Keratinocyte (primary cell): ENCODE measurements at regions not wholly inside any gene's neighbourhood (a gene's known extent, or its start where the extent isn't known, plus 50 kb on each side); places are given as distances from the start of the nearest gene placed in this dataset.

ENCODE experiments used
- DNase-seq: peaks from one replicate; pipeline ENCODE4 v3.0.0-alpha.2; 2011; ENCODE audit warnings: low read depth, missing footprints, low spot score
- FAIRE-seq: peaks from 2 replicates; lab custom pipeline; 2011; peaks lifted over from hg19 to GRCh38; lab: Jason Lieb, UNC
- H2AFZ ChIP-seq: 2 replicates; pipeline ENCODE4 v1.6.0; 2012; ENCODE audit warnings: low read length, control low read depth, inconsistent platforms; ENCODE audit not compliant: control insufficient read depth
- H3K27ac ChIP-seq: 2 replicates; pipeline ENCODE4 v1.5.1; 2011; ENCODE audit warnings: low read length; ENCODE audit not compliant: control insufficient read depth, insufficient read depth
- H3K27me3 ChIP-seq: 3 replicates; pipeline ENCODE4 v1.6.0; 2011; ENCODE audit warnings: low read length; ENCODE audit not compliant: control insufficient read depth, insufficient read depth; ENCODE audit errors: extremely low read depth
- H3K36me3 ChIP-seq, 2 experiments: 2 replicates in 1 of 2; 3 replicates in 1 of 2; pipeline ENCODE4 v1.5.1; 2011; ENCODE audit warnings: low read length in 2 of 2, mild to moderate bottlenecking in 1 of 2; ENCODE audit not compliant: control insufficient read depth in 2 of 2, insufficient read depth in 2 of 2; ENCODE audit errors: extremely low read depth in 1 of 2
- H3K4me1 ChIP-seq: 3 replicates; pipeline ENCODE4 v1.5.1; 2011; ENCODE audit warnings: low read length; ENCODE audit not compliant: control insufficient read depth, insufficient read depth; ENCODE audit errors: extremely low read depth
- H3K4me2 ChIP-seq: 3 replicates; pipeline ENCODE4 v1.6.0; 2011; ENCODE audit warnings: low read depth, low read length; ENCODE audit not compliant: control insufficient read depth, insufficient read depth; ENCODE audit errors: extremely low read depth
- H3K4me3 ChIP-seq, 3 experiments: fragments of 200-600 bp in 1 of 3; sonication (generic) in 1 of 3; 2 replicates in 2 of 3; 3 replicates in 1 of 3; pipeline ENCODE4 v1.5.1; 2011 to 2016; ENCODE audit warnings: low read length in 3 of 3, mild to moderate bottlenecking in 3 of 3, control low read depth in 2 of 3, inconsistent platforms in 1 of 3, low read depth in 1 of 3, mixed read lengths in 1 of 3, mixed run types in 1 of 3, moderate library complexity in 1 of 3; ENCODE audit not compliant: control insufficient read depth in 2 of 3, insufficient read depth in 2 of 3; ENCODE audit errors: extremely low read depth in 1 of 3
- H3K79me2 ChIP-seq: 2 replicates; pipeline ENCODE4 v1.6.0; 2012; ENCODE audit warnings: low read length; ENCODE audit not compliant: control insufficient read depth, insufficient read depth
- H3K9ac ChIP-seq: 3 replicates; pipeline ENCODE4 v1.6.0; 2011; ENCODE audit warnings: low read length; ENCODE audit not compliant: control insufficient read depth, insufficient read depth; ENCODE audit errors: extremely low read depth
- H3K9me1 ChIP-seq: 3 replicates; pipeline ENCODE4 v1.6.0; 2011; ENCODE audit warnings: low read length; ENCODE audit not compliant: control insufficient read depth, insufficient read depth; ENCODE audit errors: extremely low read depth
- H3K9me3 ChIP-seq: 2 replicates; pipeline ENCODE4 v1.5.1; 2012; ENCODE audit warnings: low read depth, low read length; ENCODE audit not compliant: control insufficient read depth
- H4K20me1 ChIP-seq: 3 replicates; pipeline ENCODE4 v1.6.0; 2011; ENCODE audit warnings: low read length; ENCODE audit not compliant: control insufficient read depth, insufficient read depth; ENCODE audit errors: extremely low read depth
- CTCF ChIP-seq, 3 experiments: IDR thresholded peaks in 1 of 3; conservative IDR thresholded peaks in 1 of 3; optimal IDR thresholded peaks in 1 of 3; 2 replicates in 2 of 3; 3 replicates in 1 of 3; pipeline versions ENCODE3 to v1.5.1; 2011; ENCODE audit warnings: low read length in 3 of 3, mild to moderate bottlenecking in 3 of 3, moderate library complexity in 2 of 3, control low read depth in 1 of 3, inconsistent platforms in 1 of 3; ENCODE audit not compliant: insufficient read depth in 2 of 3; ENCODE audit errors: extremely low read depth in 1 of 3
- EZH2 ChIP-seq: IDR thresholded peaks from one replicate; pipeline ENCODE4 v1.6.1; 2012; ENCODE audit warnings: inconsistent platforms, mild to moderate bottlenecking, low read length, moderate library complexity
- dilution Hi-C: fragments of 300-500 bp; cut with MboI; formaldehyde crosslinking; loops from one replicate; pipeline ENCODE4 v1.7.0; 2020; ENCODE audit warnings: low sequenced_read_pairs; ENCODE audit not compliant: extremely low pct_ligation_motif_present

- no peaks in the 10 kb centered on the region for H4K20me1 ChIP-seq
- no peaks in the 10 kb centered on the region for H3K79me2 ChIP-seq
- H3K36me3 ChIP-seq = no peaks in the 10 kb centered on the region
- no peak overlapping the region for H3K27ac ChIP-seq
- H3K9me1 ChIP-seq = no peaks in the 10 kb centered on the region
- H3K4me1 ChIP-seq = no peaks in the 10 kb centered on the region
- no peak for DNase-seq
- TF ChIP-seq CTCF (optimal IDR thresholded peaks at IDR 0.05 in 1 of 3, IDR thresholded peaks at IDR 0.05 in 1 of 3, conservative IDR thresholded peaks at IDR 0.05 in 1 of 3; ENCODE audit: extremely low read depth in 1 of 3, insufficient read depth in 2 of 3, low read length in 3 of 3) (no peak), EZH2 (no peak)
- dilution Hi-C loops = no loop called here
- no peaks in the 10 kb centered on the region for H3K27me3 ChIP-seq
- FAIRE-seq = no peak
- no peak overlapping the region for H2AFZ ChIP-seq
- H3K4me3 ChIP-seq = no peak overlapping the region
- H3K9me3 ChIP-seq = no peaks in the 10 kb centered on the region
- H3K9ac ChIP-seq = no peak overlapping the region
- no peak overlapping the region for H3K4me2 ChIP-seq
These were observed 1725.5 kb downstream of the GRIK2 start for GRCh38 chr6:103119056-103119455.

- no peak for FAIRE-seq
- TF ChIP-seq CTCF (optimal IDR thresholded peaks at IDR 0.05 in 1 of 3, IDR thresholded peaks at IDR 0.05 in 1 of 3, conservative IDR thresholded peaks at IDR 0.05 in 1 of 3; ENCODE audit: extremely low read depth in 1 of 3, insufficient read depth in 2 of 3, low read length in 3 of 3) (no peak), EZH2 (no peak)
- no peak overlapping the region for H3K9ac ChIP-seq
These were observed 1721.1 kb downstream of the GRIK2 start for GRCh38 chr6:103114582-103114981.

More at GRCh38 chr6:103114582-103114981, 1721.1 kb downstream of the GRIK2 start:
- H3K9me1 ChIP-seq = no peaks in the 10 kb centered on the region
- H3K9me3 ChIP-seq = no peaks in the 10 kb centered on the region
- no peaks in the 10 kb centered on the region for H3K4me1 ChIP-seq
- dilution Hi-C loops = no loop called here
- DNase-seq = no peak
- H3K36me3 ChIP-seq = no peaks in the 10 kb centered on the region
- H3K27me3 ChIP-seq = no peaks in the 10 kb centered on the region
- H2AFZ ChIP-seq = no peak overlapping the region
- no peak overlapping the region for H3K4me3 ChIP-seq
- no peak overlapping the region for H3K4me2 ChIP-seq
- H3K27ac ChIP-seq = no peak overlapping the region
- no peaks in the 10 kb centered on the region for H3K79me2 ChIP-seq
- H4K20me1 ChIP-seq = no peaks in the 10 kb centered on the region
